ENCODE measurements at regions not wholly inside any gene's neighbourhood (a gene's known extent, or its start where the extent isn't known, plus 50 kb on each side); places are given as distances from the start of the nearest gene placed in this dataset.

DNA sequence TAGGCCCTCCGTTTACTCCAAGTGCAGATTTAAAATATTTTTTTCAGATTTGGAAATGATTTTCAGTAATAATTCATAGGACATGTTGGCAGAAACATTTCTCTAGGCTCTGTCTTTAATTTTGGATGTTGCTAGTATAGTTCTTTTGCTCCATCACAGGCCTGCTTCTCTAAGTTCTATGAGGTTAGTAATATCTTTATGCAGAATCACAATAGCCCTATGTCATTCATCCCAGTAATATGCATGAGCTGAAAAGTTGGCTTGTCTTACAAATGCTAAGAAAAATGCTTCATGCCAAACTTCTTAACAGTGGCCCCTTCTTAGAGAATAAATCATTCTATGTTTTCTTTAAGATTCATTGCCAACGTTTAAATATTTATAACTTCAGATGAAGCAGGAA lies 148.3 kb upstream of the TLL1 start:
- no peak for DNase-seq

DNA sequence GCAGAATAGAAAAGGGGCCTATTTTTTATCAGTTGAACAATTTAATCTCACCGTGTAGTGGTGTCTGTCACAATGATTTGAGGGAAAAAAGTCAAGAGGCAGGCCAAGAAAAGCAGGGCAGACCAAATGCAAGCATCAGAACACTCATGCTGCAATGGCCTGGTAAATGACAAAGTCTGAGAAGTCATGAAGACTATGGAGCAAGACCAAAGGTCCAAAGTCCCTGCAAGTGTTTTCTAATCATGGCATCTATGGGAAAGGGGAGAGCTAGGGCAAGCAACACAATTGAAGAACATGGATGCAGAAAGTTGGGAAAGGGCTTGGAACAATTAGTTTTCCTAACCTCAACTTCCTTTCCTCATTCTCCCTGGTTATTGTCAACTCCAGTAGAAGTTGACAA lies 147.7 kb upstream of the TLL1 start:
- no peak for DNase-seq

DNA sequence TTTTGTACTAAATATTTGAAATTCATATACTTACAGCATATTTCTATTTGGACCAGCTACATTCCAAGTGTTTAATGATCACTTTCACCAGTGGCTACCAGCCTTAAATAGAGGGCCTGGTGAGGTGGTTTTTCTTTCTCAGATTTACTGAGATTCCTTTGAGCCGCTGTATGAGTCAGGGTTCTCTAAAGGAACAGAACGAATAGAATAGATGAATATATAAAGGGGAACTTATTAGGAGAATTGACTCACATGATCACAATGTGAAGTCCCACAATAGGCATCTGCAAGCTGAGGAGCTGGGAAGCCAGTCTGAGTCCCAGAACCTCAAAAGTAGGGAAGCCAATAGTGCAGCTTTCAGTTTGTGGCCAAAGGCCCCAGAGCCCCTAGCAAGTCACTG lies 146.2 kb upstream of the TLL1 start:
- no peak for DNase-seq

DNA sequence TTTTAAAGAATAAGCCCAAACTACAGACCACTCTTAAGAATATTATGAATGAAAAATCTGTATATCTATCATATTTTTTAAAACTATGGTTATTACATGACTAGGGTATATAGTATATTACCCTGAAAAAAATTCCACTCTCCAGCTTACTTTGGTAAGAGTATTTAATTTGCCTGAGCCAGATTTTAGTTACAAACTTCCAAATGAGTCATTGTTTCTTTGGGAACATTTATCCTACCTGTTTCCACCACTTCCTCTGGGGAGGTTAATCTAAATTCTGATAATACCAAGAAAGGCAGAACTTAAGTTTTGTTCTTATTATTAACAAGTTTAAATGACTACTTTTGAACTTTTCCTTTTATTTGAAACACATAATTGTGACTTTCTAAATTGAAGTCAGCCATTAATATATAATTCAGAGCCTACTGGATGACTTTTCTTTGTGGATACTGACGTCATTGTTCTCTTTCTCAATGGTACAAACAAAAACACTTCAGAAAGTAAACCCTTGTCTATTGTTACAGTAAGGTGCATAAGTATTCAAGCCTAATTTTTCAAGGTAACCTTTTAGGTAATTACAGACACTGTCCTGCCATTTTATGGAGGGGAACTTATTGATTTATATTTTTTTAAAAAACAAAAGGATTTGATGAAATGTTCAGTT lies 135.6 kb upstream of the TLL1 start:
- no peak for DNase-seq

DNA sequence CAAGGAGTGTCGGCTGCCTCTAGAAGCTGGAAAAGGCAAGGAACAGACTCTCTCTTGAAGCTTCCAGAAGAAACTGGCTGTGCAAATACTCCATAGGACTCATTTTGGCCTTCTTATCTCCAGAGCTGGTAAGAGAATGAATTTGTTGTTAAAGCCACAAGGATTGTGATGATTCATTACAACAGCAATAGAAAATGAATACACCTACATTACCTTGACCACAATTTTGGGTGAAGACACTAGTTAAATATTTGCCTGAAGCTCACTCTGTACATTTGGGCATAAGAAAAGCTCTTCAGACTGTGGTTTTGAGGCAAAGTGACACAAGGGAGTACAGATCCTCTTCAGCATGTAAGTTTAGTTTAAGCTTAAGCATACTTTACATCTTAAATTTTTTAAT lies 134.5 kb upstream of the TLL1 start:
- DNase-seq: no peak

DNA sequence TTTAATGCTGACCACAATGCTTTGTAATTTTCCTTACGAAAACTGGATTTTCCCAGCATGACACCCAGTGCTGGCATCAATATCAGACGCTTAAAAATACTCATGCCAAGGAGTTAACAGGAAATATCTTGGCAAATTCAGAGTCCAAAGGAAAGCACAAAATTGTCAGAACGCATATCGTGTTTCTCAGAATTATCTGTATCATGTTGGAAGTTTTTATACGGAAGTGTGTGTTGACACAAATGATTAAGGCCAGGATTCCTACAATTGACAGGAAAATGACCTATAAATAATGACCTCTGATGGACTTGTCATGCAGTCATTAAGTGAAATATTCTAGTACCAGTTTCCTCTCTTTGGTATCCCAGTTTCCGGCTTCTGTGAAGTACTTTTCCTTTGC lies 132.1 kb upstream of the TLL1 start:
- DNase-seq: no peak

- DNase-seq: no peak
These were observed 129.6 kb upstream of the TLL1 start for GRCh38 chr4:165743422-165743821.

DNA sequence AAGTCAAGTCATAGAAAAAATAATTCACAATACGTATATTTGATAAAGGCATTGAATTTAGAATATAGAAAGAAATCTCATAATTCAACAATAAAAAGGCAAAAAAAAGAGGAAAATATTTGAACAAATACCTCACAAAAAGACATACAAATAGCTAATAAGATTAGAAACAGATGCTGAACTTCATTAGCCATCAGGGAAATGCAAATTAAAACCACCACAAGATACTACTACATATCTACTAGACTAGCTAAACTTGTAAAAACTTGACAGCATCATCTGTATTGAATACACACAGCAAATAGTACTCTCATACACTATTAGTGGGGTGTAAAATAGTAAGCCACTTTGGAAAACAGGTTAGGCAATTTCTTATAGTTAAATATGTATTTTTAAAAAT lies 128.7 kb upstream of the TLL1 start:
- no peak for DNase-seq

DNA sequence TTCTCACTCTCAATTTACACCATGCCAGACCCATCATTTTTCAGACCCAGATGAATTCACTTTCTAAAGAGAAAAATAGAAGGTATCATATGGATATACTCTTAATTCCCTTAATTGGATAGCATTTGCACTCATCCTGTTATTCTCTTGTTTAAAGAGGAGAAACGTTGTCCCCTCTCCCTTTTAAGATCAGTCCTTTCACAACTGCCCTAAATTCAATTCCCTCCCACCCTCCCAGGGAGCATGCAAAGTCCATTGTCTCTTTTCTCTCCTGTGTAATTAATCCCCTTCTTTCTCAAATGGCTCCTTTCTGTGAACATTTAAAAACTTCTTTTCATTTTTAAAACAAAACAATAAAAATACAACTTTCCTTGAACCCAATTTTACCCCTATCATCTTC lies 124.7 kb upstream of the TLL1 start:
- no peak for DNase-seq

GRCh38 chr4:165751882-165752281 lies 121.2 kb upstream of the TLL1 start:
- no peak for DNase-seq

DNA sequence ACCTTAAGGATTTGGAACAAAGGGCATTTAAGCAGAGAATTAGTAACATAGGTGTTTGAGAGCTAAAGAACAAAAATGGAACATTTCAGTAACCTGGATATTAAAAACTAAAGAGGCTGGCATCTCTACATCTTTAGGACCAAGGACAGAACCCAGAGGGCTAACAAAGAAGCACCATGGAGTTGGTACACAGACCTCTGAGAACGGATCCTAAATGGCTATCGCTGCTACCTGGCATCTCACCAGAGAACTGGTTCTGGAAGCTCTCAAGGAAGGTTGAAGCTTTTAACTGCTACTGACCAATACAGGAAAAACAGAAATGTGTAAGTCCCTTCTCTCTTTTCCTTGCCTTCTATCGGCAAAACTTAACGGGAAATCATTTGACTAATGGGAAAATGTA lies 118.4 kb upstream of the TLL1 start:
- no peak for DNase-seq

GRCh38 chr4:165756836-165757235 lies 116.2 kb upstream of the TLL1 start:
- no peak for DNase-seq

DNA sequence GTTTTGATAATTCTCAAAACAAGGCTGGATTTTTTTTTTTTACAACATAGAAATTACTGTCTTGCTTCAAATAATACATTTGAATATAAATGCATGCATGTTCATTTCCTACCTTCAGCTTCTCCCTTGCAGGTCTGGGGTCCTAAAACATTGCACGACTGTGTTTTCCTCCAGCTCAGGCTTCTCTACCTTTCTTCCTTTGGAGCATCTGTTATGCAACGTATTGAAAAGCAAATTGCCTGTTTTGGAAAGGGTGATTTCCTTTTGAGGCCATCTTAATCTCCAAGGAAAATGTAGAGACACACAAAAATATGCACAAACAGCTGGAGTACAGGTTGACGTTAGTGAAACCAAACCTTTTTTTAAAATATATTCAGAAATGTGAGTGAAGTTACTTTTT lies 115.6 kb upstream of the TLL1 start:
- DNase-seq: no peak

DNA sequence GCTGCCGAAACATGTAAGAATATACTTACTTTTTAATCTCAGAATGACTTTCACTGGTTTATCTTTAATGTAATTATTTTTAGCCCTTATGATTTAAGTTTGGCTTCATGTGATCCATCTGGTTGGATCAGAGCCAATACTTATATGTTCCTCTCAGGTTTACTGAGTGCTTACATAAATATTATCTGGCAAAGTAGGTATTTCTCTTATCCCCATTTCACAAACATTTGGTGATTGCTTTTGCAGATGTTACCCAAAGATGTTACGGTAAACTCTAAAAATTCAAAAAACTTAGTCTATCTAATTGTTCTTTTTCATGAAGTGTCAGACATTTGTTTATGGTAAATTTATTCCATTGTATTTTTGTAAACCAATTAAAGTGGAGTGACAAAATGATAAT lies 115.0 kb upstream of the TLL1 start:
- DNase-seq: no peak

- DNase-seq: no peak
These were observed 112.9 kb upstream of the TLL1 start for GRCh38 chr4:165760182-165760581.

GRCh38 chr4:165761963-165762362 lies 111.1 kb upstream of the TLL1 start:
- no peak for DNase-seq

DNA sequence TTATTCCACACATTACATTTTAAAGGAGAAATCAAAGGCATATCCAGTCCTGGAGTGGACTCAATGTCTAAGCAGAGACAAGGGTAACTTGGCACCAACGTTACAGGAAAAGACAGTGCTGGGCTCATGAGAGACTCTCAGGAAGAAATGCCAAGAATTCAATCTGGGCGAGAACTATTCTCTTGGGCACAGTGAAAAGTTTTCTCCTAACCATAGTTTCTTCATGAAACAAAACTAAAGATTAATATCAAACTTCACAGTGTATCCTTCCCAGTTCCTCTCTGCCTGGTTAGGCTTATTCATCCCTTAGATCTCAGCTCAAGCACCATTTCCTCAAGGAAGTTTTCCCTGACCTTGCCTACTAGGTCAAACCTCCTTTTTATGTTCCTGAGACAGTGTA lies 109.4 kb upstream of the TLL1 start:
- no peak for DNase-seq

GRCh38 chr4:165765053-165765452 lies 108.0 kb upstream of the TLL1 start:
- DNase-seq: no peak

- no peak for DNase-seq
These were observed 107.0 kb upstream of the TLL1 start for GRCh38 chr4:165766018-165766417.

GRCh38 chr4:165766976-165767375 lies 106.1 kb upstream of the TLL1 start:
- no peak for DNase-seq

DNA sequence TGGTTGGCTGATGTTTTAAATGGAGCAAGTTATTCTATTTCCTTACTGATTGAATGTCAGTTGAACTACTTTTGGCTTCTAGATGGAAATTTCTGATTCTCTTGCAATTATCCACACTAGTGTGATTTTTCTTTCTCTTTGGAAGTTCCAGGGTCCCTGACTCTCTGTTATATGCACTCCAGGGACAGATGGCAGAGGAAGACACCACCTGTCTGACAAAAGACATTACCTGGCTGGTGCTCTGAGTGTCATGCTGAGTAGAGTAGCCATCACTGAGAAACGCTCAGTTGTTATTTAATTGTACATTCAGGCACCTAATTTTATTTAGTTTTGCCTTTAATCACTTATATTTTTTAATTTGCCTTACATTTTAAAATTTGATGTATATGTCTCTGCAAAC lies 105.4 kb upstream of the TLL1 start:
- no peak for DNase-seq

GRCh38 chr4:165768281-165768680 lies 104.8 kb upstream of the TLL1 start:
- no peak for DNase-seq

GRCh38 chr4:165774326-165774725 lies 98.7 kb upstream of the TLL1 start:
- no peak for DNase-seq

GRCh38 chr4:165779950-165780670 lies 92.9 kb upstream of the TLL1 start:
- no peak for DNase-seq

- no peak for DNase-seq
These were observed 92.3 kb upstream of the TLL1 start for GRCh38 chr4:165780735-165781134.
